HEK293 (cell line): ENCODE measurements at regions not wholly inside any gene's neighbourhood (a gene's known extent, or its start where the extent isn't known, plus 50 kb on each side); places are given as distances from the start of the nearest gene placed in this dataset.

Experiments used
- CTCF ChIA-PET: fragments of 350-600 bp; formaldehyde crosslinking; extraction: SDS; loops from one replicate; lab custom pipeline; 2021; ENCODE audit warnings: antibody characterized with exemption; lab: Yijun Ruan, JAX
- POLR2A ChIA-PET: fragments of 300-600 bp; formaldehyde crosslinking; extraction: SDS; loops from one replicate; lab custom pipeline; 2020; ENCODE audit warnings: antibody characterized with exemption, inconsistent platforms; lab: Yijun Ruan, JAX
- H3K27ac ChIP-seq: fragments of 200-500 bp; sonication (Bioruptor generic); 2 replicates; pipeline ENCODE4 v1.5.1; 2014; ENCODE audit warnings: low read depth, low read length, control low read depth, inconsistent platforms; ENCODE audit errors: extremely low read depth
- H3K36me3 ChIP-seq, 2 experiments: fragments of 200-500 bp in 1 of 2; sonication (Bioruptor generic) in 1 of 2; 1 replicate in 1 of 2; 2 replicates in 1 of 2; pipeline ENCODE4 v1.5.1; 2014 to 2017; ENCODE audit warnings: inconsistent platforms in 2 of 2, low read length in 2 of 2; ENCODE audit not compliant: control insufficient read depth in 2 of 2, insufficient read depth in 1 of 2
- H3K4me1 ChIP-seq: fragments of 200-500 bp; sonication (Bioruptor generic); 2 replicates; pipeline ENCODE4 v1.5.1; 2014; ENCODE audit warnings: mild to moderate bottlenecking, low read length, inconsistent platforms; ENCODE audit not compliant: control insufficient read depth, insufficient read depth
- H3K4me3 ChIP-seq: 2 replicates; pipeline ENCODE4 v1.5.1; 2011; ENCODE audit warnings: low read depth, mild to moderate bottlenecking, control low read depth, low read length, moderate library complexity
- H3K9me3 ChIP-seq: fragments of 200-500 bp; sonication (Bioruptor generic); 2 replicates; pipeline ENCODE4 v1.5.1; 2014; ENCODE audit warnings: low read depth, low read length, inconsistent platforms; ENCODE audit not compliant: control insufficient read depth, insufficient read depth
- CTCF ChIP-seq: fragments of 450-650 bp; formaldehyde crosslinking; IDR thresholded peaks from 2 replicates; pipeline ENCODE4 v1.5.1; 2016; ENCODE audit warnings: missing biosample characterization, missing genetic modification characterization
- GLIS2 ChIP-seq: fragments of 450-650 bp; formaldehyde crosslinking; IDR thresholded peaks from 2 replicates; pipeline ENCODE4 v1.5.1; 2016; ENCODE audit warnings: missing biosample characterization, missing genetic modification characterization
- HIC1 ChIP-seq: fragments of 450-650 bp; formaldehyde crosslinking; IDR thresholded peaks from 2 replicates; pipeline ENCODE4 v1.5.1; 2016; ENCODE audit warnings: missing biosample characterization, missing genetic modification characterization
- INSM2 ChIP-seq: fragments of 450-650 bp; formaldehyde crosslinking; IDR thresholded peaks from 2 replicates; pipeline ENCODE4 v1.5.1; 2016; ENCODE audit warnings: missing biosample characterization, missing genetic modification characterization
- PRDM6 ChIP-seq: fragments of 450-650 bp; formaldehyde crosslinking; IDR thresholded peaks from 2 replicates; pipeline ENCODE4 v1.5.1; 2017; ENCODE audit warnings: missing biosample characterization, missing genetic modification characterization
- SALL2 ChIP-seq: fragments of 450-650 bp; formaldehyde crosslinking; IDR thresholded peaks from 2 replicates; pipeline ENCODE4 v1.5.0; 2017; ENCODE audit warnings: missing biosample characterization, mild to moderate bottlenecking, missing genetic modification characterization, borderline replicate concordance
- SP3 ChIP-seq: fragments of 450-650 bp; formaldehyde crosslinking; IDR thresholded peaks from 2 replicates; pipeline ENCODE4 v1.5.1; 2016; ENCODE audit warnings: missing biosample characterization, missing genetic modification characterization
- SP7 ChIP-seq: fragments of 450-650 bp; formaldehyde crosslinking; IDR thresholded peaks from 2 replicates; pipeline ENCODE4 v1.5.1; 2016; ENCODE audit warnings: missing biosample characterization, missing genetic modification characterization
- WT1 ChIP-seq: fragments of 450-650 bp; formaldehyde crosslinking; IDR thresholded peaks from 2 replicates; pipeline ENCODE4 v1.5.1; 2016; ENCODE audit warnings: missing biosample characterization, missing genetic modification characterization
- ZBTB44 ChIP-seq: fragments of 450-650 bp; IDR thresholded peaks from 2 replicates; pipeline ENCODE4 v1.5.1; 2018; ENCODE audit warnings: missing biosample characterization, mild to moderate bottlenecking, missing genetic modification characterization
- ZNF114 ChIP-seq: fragments of 450-650 bp; formaldehyde crosslinking; IDR thresholded peaks from 2 replicates; pipeline ENCODE4 v1.5.0; 2017; ENCODE audit warnings: missing biosample characterization, missing genetic modification characterization
- ZNF133 ChIP-seq: fragments of 450-650 bp; formaldehyde crosslinking; IDR thresholded peaks from 2 replicates; pipeline ENCODE4 v1.5.1; 2016; ENCODE audit warnings: missing biosample characterization, missing genetic modification characterization
- ZNF214 ChIP-seq: fragments of 450-650 bp; formaldehyde crosslinking; IDR thresholded peaks from 2 replicates; pipeline ENCODE4 v1.5.1; 2017; ENCODE audit warnings: missing biosample characterization, mild to moderate bottlenecking, missing genetic modification characterization, borderline replicate concordance
- ZNF248 ChIP-seq: fragments of 450-650 bp; formaldehyde crosslinking; IDR thresholded peaks from 2 replicates; pipeline ENCODE4 v1.5.1; 2017; ENCODE audit warnings: missing biosample characterization, missing genetic modification characterization
- ZNF266 ChIP-seq: fragments of 450-650 bp; formaldehyde crosslinking; IDR thresholded peaks from 2 replicates; pipeline ENCODE4 v1.5.1; 2016; ENCODE audit warnings: missing biosample characterization, missing genetic modification characterization, low read depth
- ZNF366 ChIP-seq: fragments of 450-650 bp; formaldehyde crosslinking; conservative IDR thresholded peaks from 2 replicates; pipeline ENCODE4 v1.5.1; 2016; ENCODE audit warnings: missing biosample characterization, missing genetic modification characterization
- ZNF510 ChIP-seq: fragments of 450-650 bp; formaldehyde crosslinking; IDR thresholded peaks from 2 replicates; pipeline ENCODE4 v1.5.1; 2018; ENCODE audit warnings: mild to moderate bottlenecking, missing genetic modification characterization, missing biosample characterization; ENCODE audit not compliant: insufficient replicate concordance
- ZNF544 ChIP-seq: fragments of 450-650 bp; formaldehyde crosslinking; IDR thresholded peaks from 2 replicates; pipeline ENCODE4 v1.5.0; 2017; ENCODE audit warnings: missing biosample characterization, missing genetic modification characterization
- ZNF571 ChIP-seq: fragments of 450-650 bp; formaldehyde crosslinking; IDR thresholded peaks from 2 replicates; pipeline ENCODE4 v1.5.0; 2017; ENCODE audit warnings: missing biosample characterization, missing genetic modification characterization
- ZNF707 ChIP-seq: fragments of 450-650 bp; formaldehyde crosslinking; IDR thresholded peaks from 2 replicates; pipeline ENCODE4 v1.5.1; 2016; ENCODE audit warnings: missing biosample characterization, missing genetic modification characterization
- ZNF76 ChIP-seq: fragments of 450-650 bp; formaldehyde crosslinking; IDR thresholded peaks from 2 replicates; pipeline ENCODE4; 2016; ENCODE audit warnings: low read depth, missing biosample characterization, missing genetic modification characterization, borderline replicate concordance
- ZSCAN30 ChIP-seq: fragments of 450-650 bp; IDR thresholded peaks from 2 replicates; pipeline ENCODE4 v1.5.1; 2018; ENCODE audit warnings: missing biosample characterization, mild to moderate bottlenecking, missing genetic modification characterization, moderate library complexity
- ZSCAN4 ChIP-seq: fragments of 450-650 bp; formaldehyde crosslinking; IDR thresholded peaks from 2 replicates; pipeline ENCODE4 v1.5.1; 2017; ENCODE audit warnings: missing biosample characterization, missing genetic modification characterization

GRCh38 chr4:117514391-117515175, 429.2 kb upstream of the TRAM1L1 start:
- Histone ChIP-seq H3K4me3 (no peak overlapping the region), H3K4me1 (no peaks in the 10 kb centered on the region), H3K27ac (no peak overlapping the region), H3K9me3 (no peaks in the 10 kb centered on the region), H3K36me3 (no peaks in the 10 kb centered on the region)
- CTCF ChIA-PET = interaction anchor here (0.6 kb wide), 1 partner anchor 268 kb away, joined by 3 read pairs; no protein-coding TSS in a partner anchor
- POLR2A ChIA-PET = no interaction called here
- TF ChIP-seq ZNF76 (tag by site-specific recombination) = no peak
- TF ChIP-seq INSM2 (tag by site-specific recombination) = no peak
- TF ChIP-seq ZNF366 (tag by site-specific recombination) = no peak
- no peak for TF ChIP-seq HIC1 (tag by site-specific recombination)
- no peak for TF ChIP-seq SP7 (tag by site-specific recombination)
- TF ChIP-seq ZNF248 (tag by site-specific recombination) = no peak
- no peak for TF ChIP-seq ZNF510 (tag by site-specific recombination)
- TF ChIP-seq ZNF544 (tag by site-specific recombination) = no peak
- TF ChIP-seq ZSCAN4 (tag by site-specific recombination) = no peak
- no peak for TF ChIP-seq SP3
- TF ChIP-seq ZSCAN30 = no peak
- no peak for TF ChIP-seq GLIS2 (tag by site-specific recombination)
- TF ChIP-seq ZNF114 (tag by site-specific recombination) = no peak
- no peak for TF ChIP-seq SALL2
- no peak for TF ChIP-seq ZBTB44 (tag by site-specific recombination)
- no peak for TF ChIP-seq WT1 (tag by site-specific recombination)
- no peak for TF ChIP-seq ZNF707
- TF ChIP-seq, all 188 proteins: peak for 0

GRCh38 chr4:117515921-117516320, 430.5 kb upstream of the TRAM1L1 start:
- Histone ChIP-seq H3K9me3 (no peaks in the 10 kb centered on the region), H3K4me1 (no peaks in the 10 kb centered on the region), H3K4me3 (no peak overlapping the region), H3K36me3 (no peaks in the 10 kb centered on the region), H3K27ac (no peak overlapping the region)
- ChIA-PET CTCF (interaction anchor here (0.6 kb wide), 1 partner anchor 516 kb away, joined by 3 read pairs; no protein-coding TSS in a partner anchor), POLR2A (no interaction called here)
- no peak for TF ChIP-seq ZNF571 (tag by site-specific recombination)
- no peak for TF ChIP-seq ZNF266 (tag by site-specific recombination)
- no peak for TF ChIP-seq ZNF114 (tag by site-specific recombination)
- no peak for TF ChIP-seq CTCF (tag by site-specific recombination)
- TF ChIP-seq ZNF214 (tag by site-specific recombination) = no peak
- TF ChIP-seq ZNF133 (tag by site-specific recombination) = no peak
- no peak for TF ChIP-seq PRDM6 (tag by site-specific recombination)
